MCF 10A (cell line): ENCODE measurements at regions not wholly inside any gene's neighbourhood (a gene's known extent, or its start where the extent isn't known, plus 50 kb on each side); places are given as distances from the start of the nearest gene placed in this dataset.

Experiments
- BruUV-seq: library from RNA; stranded (reverse); fragments of 400-500 nt; replicated peaks from 2 replicates; lab custom pipeline; 2021; lab: Mats Ljungman, UMichigan
- CTCF ChIA-PET: fragments of 300-600 bp; sonication (Branson Sonifier 250); formaldehyde crosslinking; extraction: SDS; loops from one replicate; lab custom pipeline; 2021; ENCODE audit warnings: antibody characterized with exemption, inconsistent platforms; lab: Yijun Ruan, JAX
- POLR2A ChIA-PET: fragments of 300-600, 350-650 bp; sonication (Branson Sonifier 250); formaldehyde crosslinking; extraction: SDS; loops from one replicate; lab custom pipeline; 2020; ENCODE audit warnings: antibody characterized with exemption, inconsistent platforms; lab: Yijun Ruan, JAX
- DNase-seq: peaks from one replicate; pipeline ENCODE4 v3.0.0-alpha.2; 2018; ENCODE audit not compliant: unreplicated experiment
- H3K27ac Mint-ChIP-seq: one replicate; pipeline ENCODE4 v1.8.0; 2022; ENCODE audit warnings: mild to moderate bottlenecking, low read depth, mixed read lengths; ENCODE audit not compliant: unreplicated experiment
- H3K27me3 Mint-ChIP-seq: one replicate; pipeline ENCODE4 v1.8.0; 2022; ENCODE audit warnings: mixed read lengths; ENCODE audit not compliant: insufficient read depth, unreplicated experiment
- H3K36me3 Mint-ChIP-seq: one replicate; pipeline ENCODE4 v1.8.0; 2022; ENCODE audit warnings: mild to moderate bottlenecking, moderate library complexity, mixed read lengths; ENCODE audit not compliant: insufficient read depth, unreplicated experiment
- H3K4me1 Mint-ChIP-seq: one replicate; pipeline ENCODE4 v1.8.0; 2022; ENCODE audit warnings: mixed read lengths; ENCODE audit not compliant: insufficient read depth, unreplicated experiment
- H3K4me3 Mint-ChIP-seq: one replicate; pipeline ENCODE4 v1.8.0; 2022; ENCODE audit warnings: mild to moderate bottlenecking, moderate library complexity, mixed read lengths; ENCODE audit not compliant: unreplicated experiment
- H3K9me3 Mint-ChIP-seq: one replicate; pipeline ENCODE4 v1.8.0; 2022; ENCODE audit warnings: mixed read lengths; ENCODE audit not compliant: unreplicated experiment
- CTCF ChIP-seq: fragments of 200-600 bp; IDR thresholded peaks from one replicate; pipeline ENCODE4 v1.8.0; 2022; ENCODE audit warnings: antibody characterized with exemption, mild to moderate bottlenecking; ENCODE audit not compliant: unreplicated experiment
- intact Hi-C: fragments of 100-400 bp; cut with micrococcal nuclease; formaldehyde crosslinking; loops from 2 replicates; pipeline ENCODE4 v1.14.1; 2022

GRCh38 chr2:78407960-78408794, 617.3 kb upstream of the REG3G start:
- intact Hi-C loops = no loop called here
- no peaks in the 10 kb centered on the region for H3K4me1 Mint-ChIP-seq
- peaks cover 19% of the 10 kb centered on the region for H3K9me3 Mint-ChIP-seq
- BruUV-seq = no TSS peak
- DNase-seq = no peak
- CTCF ChIA-PET = no interaction called here
- no peak overlapping the region for H3K27ac Mint-ChIP-seq
- POLR2A ChIA-PET = no interaction called here
- H3K27me3 Mint-ChIP-seq = no peaks in the 10 kb centered on the region
- no peak for TF ChIP-seq CTCF
- no peaks in the 10 kb centered on the region for H3K36me3 Mint-ChIP-seq
- no peak overlapping the region for H3K4me3 Mint-ChIP-seq

DNA sequence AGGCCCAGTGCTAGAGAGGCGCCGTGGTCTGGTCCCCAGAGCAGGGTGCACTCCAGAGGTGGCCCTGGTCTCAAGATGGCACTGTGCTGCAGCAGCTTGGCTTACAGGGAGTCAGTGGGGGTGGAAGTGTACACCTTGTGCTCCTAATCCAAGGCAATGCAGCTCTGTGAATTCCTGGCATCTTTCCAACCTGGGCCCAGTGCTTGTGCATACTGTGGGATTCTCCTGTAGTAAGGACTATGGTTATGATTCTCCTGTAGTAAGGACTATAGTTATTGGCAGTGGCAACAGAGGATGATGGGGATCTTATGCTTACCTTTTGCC, 616.7 kb upstream of the REG3G start:
- Mint-ChIP-seq H3K27me3 (no peaks in the 10 kb centered on the region), H3K4me3 (no peak overlapping the region), H3K36me3 (no peaks in the 10 kb centered on the region), H3K27ac (no peak overlapping the region), H3K4me1 (no peaks in the 10 kb centered on the region), H3K9me3 (peaks cover 19% of the 10 kb centered on the region)
- intact Hi-C loops = no loop called here
- no peak for TF ChIP-seq CTCF
- ChIA-PET CTCF (no interaction called here), POLR2A (no interaction called here)
- peak; percentile 1 for DNase-seq
- no TSS peak for BruUV-seq

DNA sequence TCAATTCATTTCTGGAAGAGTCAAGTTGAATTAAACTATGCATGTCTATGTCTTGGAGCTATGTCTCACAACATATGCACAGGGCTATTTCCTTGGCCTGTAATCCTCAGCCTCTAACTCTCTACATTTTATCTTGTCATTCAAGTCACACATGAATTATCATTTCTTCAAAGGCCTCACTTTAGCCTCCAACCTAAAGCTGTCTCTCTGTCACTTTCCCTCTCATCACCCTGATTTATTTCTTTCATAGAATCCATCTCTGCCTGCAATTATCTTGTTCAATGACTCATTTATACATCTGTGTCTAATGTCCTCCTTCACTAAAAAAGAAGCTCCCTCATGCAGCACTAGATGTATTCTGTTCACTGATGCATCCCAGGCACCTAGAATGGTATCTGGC, 614.2 kb upstream of the REG3G start:
- BruUV-seq = no TSS peak
- Mint-ChIP-seq H3K27me3 (no peaks in the 10 kb centered on the region), H3K27ac (no peak overlapping the region), H3K36me3 (no peaks in the 10 kb centered on the region), H3K4me3 (no peak overlapping the region), H3K4me1 (no peaks in the 10 kb centered on the region), H3K9me3 (peaks cover 19% of the 10 kb centered on the region)
- no peak for DNase-seq
- intact Hi-C loops = no loop called here
- CTCF ChIA-PET = interaction anchor here (0.6 kb wide), 1 partner anchor 83 kb away, joined by 3 read pairs; no protein-coding TSS in a partner anchor
- POLR2A ChIA-PET = no interaction called here
- TF ChIP-seq CTCF = no peak

DNA sequence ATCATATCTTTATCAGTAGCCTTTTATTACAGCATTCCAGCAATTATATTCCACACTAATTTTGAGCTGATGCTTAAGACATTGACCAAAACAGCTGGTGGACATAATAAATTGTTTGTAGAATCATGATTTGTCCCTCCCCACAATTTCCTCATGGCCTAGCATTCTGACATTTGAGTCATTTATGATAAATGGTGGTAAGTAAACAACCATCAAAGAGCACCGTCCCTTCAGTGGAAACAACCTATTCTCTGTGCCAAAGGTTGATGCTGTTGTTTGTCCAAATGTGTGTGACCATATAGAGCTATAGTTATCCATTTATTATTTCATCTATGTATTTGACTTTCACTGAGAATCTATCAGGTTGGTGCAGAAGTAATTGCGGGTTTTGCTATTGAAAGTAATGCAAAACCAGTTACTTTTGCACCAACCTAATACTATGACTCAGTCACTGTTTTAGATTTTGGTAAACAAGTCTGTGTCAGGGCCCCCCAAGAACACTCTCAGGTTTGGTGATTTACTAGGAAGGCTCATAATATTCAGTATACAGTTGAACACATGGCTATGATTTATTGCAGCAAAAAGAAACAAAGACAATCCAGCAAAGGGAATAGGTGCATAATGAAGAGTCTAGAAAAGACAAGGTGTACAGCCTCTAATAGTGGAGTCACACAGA, 608.7 kb upstream of the REG3G start:
- ChIA-PET POLR2A (no interaction called here), CTCF (interaction anchor here (0.6 kb wide), 1 partner anchor 718 kb away, joined by 3 read pairs; no protein-coding TSS in a partner anchor)
- H3K27me3 Mint-ChIP-seq = no peaks in the 10 kb centered on the region
- no peak for TF ChIP-seq CTCF
- intact Hi-C loops = no loop called here
- no TSS peak for BruUV-seq
- no peak overlapping the region for H3K27ac Mint-ChIP-seq
- H3K9me3 Mint-ChIP-seq = no peaks in the 10 kb centered on the region
- H3K36me3 Mint-ChIP-seq = no peaks in the 10 kb centered on the region
- no peak for DNase-seq
- H3K4me1 Mint-ChIP-seq = no peaks in the 10 kb centered on the region
- H3K4me3 Mint-ChIP-seq = no peak overlapping the region
